ENCODE measurements at regions not wholly inside any gene's neighbourhood (a gene's known extent, or its start where the extent isn't known, plus 50 kb on each side); places are given as distances from the start of the nearest gene placed in this dataset.

- H3K36me3 ChIP-seq (replicated peaks in 1 of 2; ENCODE audit: control insufficient read depth in 1 of 2, insufficient read depth in 2 of 2, low read length in 2 of 2), result no peaks in the 10 kb centered on the region
- H3K9me3 ChIP-seq (ENCODE audit: low read length), result no peaks in the 10 kb centered on the region
- ATAC-seq, result no peak
- WGBS (ENCODE audit: low lambda C conversion rate), result 28% methylated on average over 4 of the region's 6 CpGs
- TF ChIP-seq, protein P1, sequence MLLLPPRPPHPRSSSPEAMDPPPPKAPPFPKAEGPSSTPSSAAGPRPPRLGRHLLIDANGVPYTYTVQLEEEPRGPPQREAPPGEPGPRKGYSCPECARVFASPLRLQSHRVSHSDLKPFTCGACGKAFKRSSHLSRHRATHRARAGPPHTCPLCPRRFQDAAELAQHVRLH (CRISPR knock-in tag; IDR thresholded peaks at IDR 0.05; ENCODE audit: borderline replicate concordance, low read depth), result no peak
- no peak for TF ChIP-seq SP2 (CRISPR knock-in tag; IDR thresholded peaks at IDR 0.05)
- no peak overlapping the region for H3K27ac ChIP-seq (ENCODE audit: extremely low read length, insufficient read depth, low read length)
- H3K4me1 ChIP-seq (ENCODE audit: insufficient read depth, low read length), result peaks cover 19% of the 10 kb centered on the region
- no peak overlapping the region for H3K4me2 ChIP-seq (ENCODE audit: low read depth, low read length)
- H4K20me1 ChIP-seq (ENCODE audit: insufficient read depth, low read length), result no peaks in the 10 kb centered on the region
- POLR2A ChIA-PET, result no interaction called here
- H3K79me2 ChIP-seq (ENCODE audit: insufficient read depth, low read length), result no peaks in the 10 kb centered on the region
- CTCF ChIA-PET (ENCODE audit: low intra/inter-chr PET ratio, low total read pairs), result no interaction called here
- intact Hi-C loops (cut with micrococcal nuclease; ENCODE audit: unreplicated experiment) (no loop called here), in situ Hi-C loops (cut with HindIII; ENCODE audit: extremely low pct_ligation_motif_present, low pct_unique_long_range_greater_than_20kb) (no loop called here)
- H3K27me3 ChIP-seq (ENCODE audit: control insufficient read depth in 1 of 2, insufficient read depth in 2 of 2, low read length in 2 of 2), result peaks cover 0 to 4% of the 10 kb centered on the region in 2 experiments; a peak in 1 of 5 replicates
- H3K9ac ChIP-seq (ENCODE audit: insufficient read depth, low read depth, low read length), result no peak overlapping the region
- BruUV-seq (replicated peaks), result no TSS peak
- no peak overlapping the region for H3K4me3 ChIP-seq (replicated peaks in 1 of 3; ENCODE audit: insufficient read depth in 1 of 3, low read depth in 2 of 3, low read length in 3 of 3)
- no peak overlapping the region for H2AFZ ChIP-seq (ENCODE audit: low read length)
- FAIRE-seq, result no peak
- no peak for DNase-seq (ENCODE audit: low spot score)
Measured at GRCh38 chr11:112610996-112611750, 350.0 kb upstream of the NCAM1 start.

GRCh38 chr11:112611771-112612170 lies 349.4 kb upstream of the NCAM1 start:
- in situ Hi-C loops (cut with HindIII; ENCODE audit: extremely low pct_ligation_motif_present, low pct_unique_long_range_greater_than_20kb) (no loop called here), intact Hi-C loops (cut with micrococcal nuclease; ENCODE audit: unreplicated experiment) (no loop called here)
- ChIA-PET CTCF (ENCODE audit: low intra/inter-chr PET ratio, low total read pairs) (no interaction called here), POLR2A (no interaction called here)
- Histone ChIP-seq H3K27me3 (ENCODE audit: control insufficient read depth in 1 of 2, insufficient read depth in 2 of 2, low read length in 2 of 2) (peaks cover 0 to 7% of the 10 kb centered on the region in 2 experiments; a peak in 1 of 5 replicates), H3K4me3 (replicated peaks in 1 of 3; ENCODE audit: insufficient read depth in 1 of 3, low read depth in 2 of 3, low read length in 3 of 3) (no peak overlapping the region), H2AFZ (ENCODE audit: low read length) (no peak overlapping the region), H3K27ac (ENCODE audit: extremely low read length, insufficient read depth, low read length) (no peak overlapping the region), H3K9ac (ENCODE audit: insufficient read depth, low read depth, low read length) (no peak overlapping the region), H4K20me1 (ENCODE audit: insufficient read depth, low read length) (no peaks in the 10 kb centered on the region), H3K4me2 (ENCODE audit: low read depth, low read length) (no peak overlapping the region), H3K36me3 (replicated peaks in 1 of 2; ENCODE audit: control insufficient read depth in 1 of 2, insufficient read depth in 2 of 2, low read length in 2 of 2) (no peaks in the 10 kb centered on the region), H3K9me3 (ENCODE audit: low read length) (no peaks in the 10 kb centered on the region), H3K79me2 (ENCODE audit: insufficient read depth, low read length) (no peaks in the 10 kb centered on the region), H3K4me1 (ENCODE audit: insufficient read depth, low read length) (peaks cover 19% of the 10 kb centered on the region)
- TF ChIP-seq POLR2AphosphoS2 (IDR thresholded peaks at IDR 0.05; ENCODE audit: low read depth, low read length), result no peak
- no peak for TF ChIP-seq ZBTB21 (CRISPR knock-in tag; IDR thresholded peaks at IDR 0.05)
- no peak for TF ChIP-seq REXO4 (CRISPR knock-in tag; IDR thresholded peaks at IDR 0.05; ENCODE audit: borderline replicate concordance)
- no peak for ATAC-seq
- 27% methylated on average over 7 of the region's 7 CpGs for WGBS (ENCODE audit: low lambda C conversion rate)
- DNase-seq (ENCODE audit: low spot score), result no peak
- no TSS peak for BruUV-seq (replicated peaks)
- no peak for FAIRE-seq

All from HepG2 (cell line).